ENCODE measurements at regions not wholly inside any gene's neighbourhood (a gene's known extent, or its start where the extent isn't known, plus 50 kb on each side); places are given as distances from the start of the nearest gene placed in this dataset.

GRCh38 chr5:72695659-72696058, 120.8 kb upstream of the TNPO1 start:
- TF ChIP-seq CTCF (IDR thresholded peaks at IDR 0.05) (no peak), POLR2AphosphoS5 (IDR thresholded peaks at IDR 0.05) (no peak)

All from breast epithelium (tissue), 3 donors.